ENCODE measurements at regions not wholly inside any gene's neighbourhood (a gene's known extent, or its start where the extent isn't known, plus 50 kb on each side); places are given as distances from the start of the nearest gene placed in this dataset.
A peak's percentile ranks its signal among the peaks of the same experiment; 100 is the strongest.

- H3K9me3 ChIP-seq (ENCODE audit: control insufficient read depth in 4 of 4, low read length in 3 of 4), result no peaks in the 10 kb centered on the region
- H3K36me3 ChIP-seq (ENCODE audit: control insufficient read depth in 4 of 4, insufficient read depth in 3 of 4, low read depth in 1 of 4, low read length in 3 of 4), result peaks cover 0 to 3% (median 0%) of the 10 kb centered on the region in 4 donors
- no peaks in the 10 kb centered on the region for H3K27me3 ChIP-seq (ENCODE audit: control insufficient read depth in 4 of 4, insufficient read depth in 4 of 4, low read length in 3 of 4)
- no peak overlapping the region for H3K9ac ChIP-seq (ENCODE audit: low read depth in 1 of 2, low read length in 2 of 2)
- H3K4me1 ChIP-seq (ENCODE audit: control insufficient read depth in 4 of 4, insufficient read depth in 4 of 4, low read length in 3 of 4), result peaks cover 4 to 62% (median 11%) of the 10 kb centered on the region in 4 donors
- 75% methylated on average over 11 of the region's 11 CpGs for WGBS
- peak overlapping the region in 1 of 2 donors; percentile 31 for H3K27ac ChIP-seq (ENCODE audit: low read depth in 1 of 2, low read length in 2 of 2)
- no peak overlapping the region for H3K4me3 ChIP-seq (ENCODE audit: low read depth in 1 of 3, low read length in 3 of 3)
- no peak for DNase-seq (ENCODE audit: low spot score)
- TF ChIP-seq JUND (IDR thresholded peaks at IDR 0.05) (no peak), TAF1 (conservative IDR thresholded peaks at IDR 0.05) (no peak), MAX (IDR thresholded peaks at IDR 0.05) (no peak), FOXA2 (IDR thresholded peaks at IDR 0.05) (no peak), SP1 (IDR thresholded peaks at IDR 0.05) (no peak), HNF4A (conservative IDR thresholded peaks at IDR 0.05) (no peak), NR2F2 (IDR thresholded peaks at IDR 0.05) (no peak), RAD21 (IDR thresholded peaks at IDR 0.05) (no peak), FOXA1 (IDR thresholded peaks at IDR 0.05) (no peak), HNF4G (IDR thresholded peaks at IDR 0.05) (no peak)
- TF ChIP-seq, protein P1, sequence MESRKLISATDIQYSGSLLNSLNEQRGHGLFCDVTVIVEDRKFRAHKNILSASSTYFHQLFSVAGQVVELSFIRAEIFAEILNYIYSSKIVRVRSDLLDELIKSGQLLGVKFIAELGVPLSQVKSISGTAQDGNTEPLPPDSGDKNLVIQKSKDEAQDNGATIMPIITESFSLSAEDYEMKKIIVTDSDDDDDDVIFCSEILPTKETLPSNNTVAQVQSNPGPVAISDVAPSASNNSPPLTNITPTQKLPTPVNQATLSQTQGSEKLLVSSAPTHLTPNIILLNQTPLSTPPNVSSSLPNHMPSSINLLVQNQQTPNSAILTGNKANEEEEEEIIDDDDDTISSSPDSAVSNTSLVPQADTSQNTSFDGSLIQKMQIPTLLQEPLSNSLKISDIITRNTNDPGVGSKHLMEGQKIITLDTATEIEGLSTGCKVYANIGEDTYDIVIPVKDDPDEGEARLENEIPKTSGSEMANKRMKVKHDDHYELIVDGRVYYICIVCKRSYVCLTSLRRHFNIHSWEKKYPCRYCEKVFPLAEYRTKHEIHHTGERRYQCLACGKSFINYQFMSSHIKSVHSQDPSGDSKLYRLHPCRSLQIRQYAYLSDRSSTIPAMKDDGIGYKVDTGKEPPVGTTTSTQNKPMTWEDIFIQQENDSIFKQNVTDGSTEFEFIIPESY (IDR thresholded peaks at IDR 0.05), result no peak
- TF ChIP-seq, protein P2, sequence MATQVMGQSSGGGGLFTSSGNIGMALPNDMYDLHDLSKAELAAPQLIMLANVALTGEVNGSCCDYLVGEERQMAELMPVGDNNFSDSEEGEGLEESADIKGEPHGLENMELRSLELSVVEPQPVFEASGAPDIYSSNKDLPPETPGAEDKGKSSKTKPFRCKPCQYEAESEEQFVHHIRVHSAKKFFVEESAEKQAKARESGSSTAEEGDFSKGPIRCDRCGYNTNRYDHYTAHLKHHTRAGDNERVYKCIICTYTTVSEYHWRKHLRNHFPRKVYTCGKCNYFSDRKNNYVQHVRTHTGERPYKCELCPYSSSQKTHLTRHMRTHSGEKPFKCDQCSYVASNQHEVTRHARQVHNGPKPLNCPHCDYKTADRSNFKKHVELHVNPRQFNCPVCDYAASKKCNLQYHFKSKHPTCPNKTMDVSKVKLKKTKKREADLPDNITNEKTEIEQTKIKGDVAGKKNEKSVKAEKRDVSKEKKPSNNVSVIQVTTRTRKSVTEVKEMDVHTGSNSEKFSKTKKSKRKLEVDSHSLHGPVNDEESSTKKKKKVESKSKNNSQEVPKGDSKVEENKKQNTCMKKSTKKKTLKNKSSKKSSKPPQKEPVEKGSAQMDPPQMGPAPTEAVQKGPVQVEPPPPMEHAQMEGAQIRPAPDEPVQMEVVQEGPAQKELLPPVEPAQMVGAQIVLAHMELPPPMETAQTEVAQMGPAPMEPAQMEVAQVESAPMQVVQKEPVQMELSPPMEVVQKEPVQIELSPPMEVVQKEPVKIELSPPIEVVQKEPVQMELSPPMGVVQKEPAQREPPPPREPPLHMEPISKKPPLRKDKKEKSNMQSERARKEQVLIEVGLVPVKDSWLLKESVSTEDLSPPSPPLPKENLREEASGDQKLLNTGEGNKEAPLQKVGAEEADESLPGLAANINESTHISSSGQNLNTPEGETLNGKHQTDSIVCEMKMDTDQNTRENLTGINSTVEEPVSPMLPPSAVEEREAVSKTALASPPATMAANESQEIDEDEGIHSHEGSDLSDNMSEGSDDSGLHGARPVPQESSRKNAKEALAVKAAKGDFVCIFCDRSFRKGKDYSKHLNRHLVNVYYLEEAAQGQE (IDR thresholded peaks at IDR 0.05), result no peak
These were observed 295.7 kb downstream of the SEC14L1 start for GRCh38 chr17:77436481-77436880.

DNA sequence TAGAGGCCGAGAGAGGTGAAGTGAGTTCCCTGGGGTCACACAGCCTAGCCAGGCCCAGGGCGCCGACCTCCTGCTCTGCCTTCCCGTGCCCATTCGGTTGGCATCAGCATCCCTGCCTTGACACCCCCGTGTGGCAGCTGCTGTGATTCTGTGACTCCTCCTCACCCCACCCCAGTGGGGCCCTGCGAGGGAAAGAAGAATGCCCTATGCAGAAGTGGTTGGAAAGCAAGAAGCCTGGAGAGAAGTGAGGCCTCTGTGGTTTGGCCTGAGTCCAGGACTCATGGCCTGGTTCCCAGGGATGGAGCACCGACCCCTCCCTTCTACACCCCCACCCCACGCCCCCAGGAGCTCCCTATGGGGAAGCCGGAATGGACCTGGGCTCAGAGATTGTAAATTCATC lies 296.2 kb downstream of the SEC14L1 start:
- Histone ChIP-seq H3K27ac (ENCODE audit: low read depth in 1 of 2, low read length in 2 of 2) (peak overlapping the region in 1 of 2 donors; percentile 31), H3K9ac (ENCODE audit: low read depth in 1 of 2, low read length in 2 of 2) (no peak overlapping the region), H3K9me3 (ENCODE audit: control insufficient read depth in 4 of 4, low read length in 3 of 4) (no peaks in the 10 kb centered on the region), H3K36me3 (ENCODE audit: control insufficient read depth in 4 of 4, insufficient read depth in 3 of 4, low read depth in 1 of 4, low read length in 3 of 4) (peaks cover 0 to 3% (median 0%) of the 10 kb centered on the region in 4 donors), H3K4me1 (ENCODE audit: control insufficient read depth in 4 of 4, insufficient read depth in 4 of 4, low read length in 3 of 4) (peaks cover 4 to 62% (median 11%) of the 10 kb centered on the region in 4 donors), H3K27me3 (ENCODE audit: control insufficient read depth in 4 of 4, insufficient read depth in 4 of 4, low read length in 3 of 4) (no peaks in the 10 kb centered on the region), H3K4me3 (ENCODE audit: low read depth in 1 of 3, low read length in 3 of 3) (no peak overlapping the region)
- TF ChIP-seq HNF4A (conservative IDR thresholded peaks at IDR 0.05) (no peak), JUND (IDR thresholded peaks at IDR 0.05) (no peak), SP1 (IDR thresholded peaks at IDR 0.05) (no peak), NR2F2 (IDR thresholded peaks at IDR 0.05) (no peak), RXRA (IDR thresholded peaks at IDR 0.05) (no peak), HNF4G (IDR thresholded peaks at IDR 0.05) (no peak), MAX (IDR thresholded peaks at IDR 0.05) (no peak), GABPA (IDR thresholded peaks at IDR 0.05 in 1 of 2, conservative IDR thresholded peaks at IDR 0.05 in 1 of 2) (no peak), EGR1 (IDR thresholded peaks at IDR 0.05; ENCODE audit: low read depth in 2 of 2) (no peak), FOXA2 (IDR thresholded peaks at IDR 0.05) (no peak), FOXA1 (IDR thresholded peaks at IDR 0.05) (no peak)
- TF ChIP-seq, protein P2 (IDR thresholded peaks at IDR 0.05), result no peak
- TF ChIP-seq, protein P3, sequence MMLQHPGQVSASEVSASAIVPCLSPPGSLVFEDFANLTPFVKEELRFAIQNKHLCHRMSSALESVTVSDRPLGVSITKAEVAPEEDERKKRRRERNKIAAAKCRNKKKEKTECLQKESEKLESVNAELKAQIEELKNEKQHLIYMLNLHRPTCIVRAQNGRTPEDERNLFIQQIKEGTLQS (IDR thresholded peaks at IDR 0.05), result no peak
- TF ChIP-seq, protein P1 (IDR thresholded peaks at IDR 0.05), result no peak
- TF ChIP-seq, protein P4, sequence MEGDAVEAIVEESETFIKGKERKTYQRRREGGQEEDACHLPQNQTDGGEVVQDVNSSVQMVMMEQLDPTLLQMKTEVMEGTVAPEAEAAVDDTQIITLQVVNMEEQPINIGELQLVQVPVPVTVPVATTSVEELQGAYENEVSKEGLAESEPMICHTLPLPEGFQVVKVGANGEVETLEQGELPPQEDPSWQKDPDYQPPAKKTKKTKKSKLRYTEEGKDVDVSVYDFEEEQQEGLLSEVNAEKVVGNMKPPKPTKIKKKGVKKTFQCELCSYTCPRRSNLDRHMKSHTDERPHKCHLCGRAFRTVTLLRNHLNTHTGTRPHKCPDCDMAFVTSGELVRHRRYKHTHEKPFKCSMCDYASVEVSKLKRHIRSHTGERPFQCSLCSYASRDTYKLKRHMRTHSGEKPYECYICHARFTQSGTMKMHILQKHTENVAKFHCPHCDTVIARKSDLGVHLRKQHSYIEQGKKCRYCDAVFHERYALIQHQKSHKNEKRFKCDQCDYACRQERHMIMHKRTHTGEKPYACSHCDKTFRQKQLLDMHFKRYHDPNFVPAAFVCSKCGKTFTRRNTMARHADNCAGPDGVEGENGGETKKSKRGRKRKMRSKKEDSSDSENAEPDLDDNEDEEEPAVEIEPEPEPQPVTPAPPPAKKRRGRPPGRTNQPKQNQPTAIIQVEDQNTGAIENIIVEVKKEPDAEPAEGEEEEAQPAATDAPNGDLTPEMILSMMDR (IDR thresholded peaks at IDR 0.05; ENCODE audit: low read depth, low read length, missing input control), result no peak
- WGBS, result 66% methylated on average over 10 of the region's 10 CpGs
- DNase-seq (ENCODE audit: low spot score), result no peak

Data from liver (tissue), 8 donors.